IMR-90 (cell line): ENCODE measurements at regions not wholly inside any gene's neighbourhood (a gene's known extent, or its start where the extent isn't known, plus 50 kb on each side); places are given as distances from the start of the nearest gene placed in this dataset.

ENCODE experiments used
- ATAC-seq: fragments of 200-7000 bp; cut with Tn5 transposase; 2 replicates; pipeline ENCODE4 v1.9.1; 2020; ENCODE audit warnings: low read depth, mild to moderate bottlenecking, moderate library complexity
- BruUV-seq: library from RNA; stranded (reverse); fragments of 400-500 nt; replicated peaks from 2 replicates; lab custom pipeline; 2021; lab: Mats Ljungman, UMichigan
- CTCF ChIA-PET: fragments of 300-600 bp; formaldehyde crosslinking; extraction: SDS; loops from one replicate; lab custom pipeline; 2021; ENCODE audit warnings: antibody characterized with exemption; lab: Yijun Ruan, JAX
- POLR2A ChIA-PET: fragments of 300-600 bp; sonication (Branson Sonifier 250); formaldehyde crosslinking; loops from one replicate; lab custom pipeline; 2022; ENCODE audit warnings: antibody characterized with exemption; ENCODE audit not compliant: unreplicated experiment; lab: Charles Lee
- DNase-seq: peaks from one replicate; pipeline ENCODE4 v3.0.0; 2013
- H2AFZ ChIP-seq: replicated peaks from 2 replicates; pipeline ENCODE3; 2013; ENCODE audit warnings: low read length, mild to moderate bottlenecking; ENCODE audit not compliant: poor library complexity
- H2AK5ac ChIP-seq: 2 replicates; pipeline ENCODE4 v1.6.1; 2013; ENCODE audit warnings: low read depth, low read length, inconsistent platforms
- H2AK9ac ChIP-seq: replicated peaks from 2 replicates; pipeline ENCODE3; 2013; ENCODE audit warnings: mild to moderate bottlenecking, low read depth, low read length, moderate library complexity; ENCODE audit not compliant: poor library complexity
- H2BK120ac ChIP-seq: 2 replicates; pipeline ENCODE4 v1.6.1; 2013; ENCODE audit warnings: low read depth, low read length, inconsistent platforms
- H2BK15ac ChIP-seq: 3 replicates; pipeline ENCODE4 v1.6.1; 2013; ENCODE audit warnings: low read depth, low read length, inconsistent platforms
- H2BK20ac ChIP-seq: 2 replicates; pipeline ENCODE4 v1.6.1; 2013; ENCODE audit warnings: low read depth, mild to moderate bottlenecking, inconsistent platforms, low read length, moderate library complexity
- H2BK5ac ChIP-seq: 2 replicates; pipeline ENCODE4 v1.6.1; 2013; ENCODE audit warnings: mild to moderate bottlenecking, low read depth, low read length, inconsistent platforms; ENCODE audit not compliant: poor library complexity, severe bottlenecking
- H3K14ac ChIP-seq: replicated peaks from 2 replicates; pipeline ENCODE4 v1.6.1; 2013; ENCODE audit warnings: low read depth, low read length, inconsistent platforms
- H3K18ac ChIP-seq: 2 replicates; pipeline ENCODE4 v1.6.1; 2013; ENCODE audit warnings: low read depth, low read length, control low read depth
- H3K23ac ChIP-seq: 2 replicates; pipeline ENCODE4 v1.6.1; 2013; ENCODE audit warnings: low read depth, low read length, inconsistent platforms
- H3K27ac ChIP-seq: 2 replicates; pipeline ENCODE4 v1.5.1; 2013; ENCODE audit warnings: mild to moderate bottlenecking, control low read depth, low read length; ENCODE audit not compliant: insufficient read depth
- H3K27me3 ChIP-seq: 2 replicates; pipeline ENCODE4 v1.6.1; 2013; ENCODE audit warnings: low read length; ENCODE audit not compliant: control insufficient read depth, insufficient read depth
- H3K36me3 ChIP-seq: 2 replicates; pipeline ENCODE4 v1.6.1; 2013; ENCODE audit warnings: low read length, mixed read lengths; ENCODE audit not compliant: control insufficient read depth, insufficient read depth
- H3K4ac ChIP-seq: 2 replicates; pipeline ENCODE4 v1.6.1; 2013; ENCODE audit warnings: low read depth, low read length, inconsistent platforms
- H3K4me1 ChIP-seq: 2 replicates; pipeline ENCODE4 v1.6.1; 2013; ENCODE audit warnings: low read length, mixed read lengths; ENCODE audit not compliant: control insufficient read depth, insufficient read depth
- H3K4me2 ChIP-seq: 2 replicates; pipeline ENCODE4 v1.6.1; 2013; ENCODE audit warnings: low read depth, mild to moderate bottlenecking, control low read depth, low read length, moderate library complexity
- H3K4me3 ChIP-seq: 2 replicates; pipeline ENCODE4 v1.5.1; 2013; ENCODE audit warnings: low read depth, mild to moderate bottlenecking, control low read depth, low read length, moderate library complexity; ENCODE audit not compliant: insufficient read depth
- H3K56ac ChIP-seq: 2 replicates; pipeline ENCODE4 v1.6.1; 2013; ENCODE audit warnings: low read length, inconsistent platforms; ENCODE audit not compliant: insufficient read depth; ENCODE audit errors: extremely low read depth
- H3K79me1 ChIP-seq, 2 experiments: 2 replicates each; pipeline ENCODE4 v1.6.1; 2013; ENCODE audit warnings: low read length in 2 of 2, inconsistent platforms in 1 of 2, low read depth in 1 of 2
- H3K9ac ChIP-seq: 2 replicates; pipeline ENCODE4 v1.6.1; 2013; ENCODE audit warnings: low read depth, low read length, control low read depth
- H3K9me1 ChIP-seq: 2 replicates; pipeline ENCODE4 v1.6.1; 2013; ENCODE audit warnings: low read length, inconsistent platforms; ENCODE audit not compliant: insufficient read depth
- H3K9me3 ChIP-seq: 2 replicates; pipeline ENCODE4 v1.6.1; 2013; ENCODE audit warnings: low read length; ENCODE audit not compliant: control insufficient read depth, insufficient read depth
- H4K20me1 ChIP-seq: 2 replicates; pipeline ENCODE4 v1.6.1; 2013; ENCODE audit warnings: low read length, inconsistent platforms; ENCODE audit not compliant: insufficient read depth
- H4K5ac ChIP-seq: 2 replicates; pipeline ENCODE4 v1.6.1; 2013; ENCODE audit warnings: mild to moderate bottlenecking, low read depth, low read length, control low read depth
- H4K8ac ChIP-seq, 2 experiments: 2 replicates each; pipeline ENCODE4 v1.6.1; 2013; ENCODE audit warnings: low read depth in 2 of 2, low read length in 2 of 2, control low read depth in 1 of 2, inconsistent platforms in 1 of 2
- H4K91ac ChIP-seq: 2 replicates; pipeline ENCODE4 v1.6.1; 2013; ENCODE audit warnings: low read depth, low read length, inconsistent platforms; ENCODE audit not compliant: insufficient read depth
- CEBPB ChIP-seq: IDR thresholded peaks from 2 replicates; pipeline ENCODE4 v1.6.1; 2012; ENCODE audit warnings: low read depth, low read length, improper control_type of control experiment
- CHD1 ChIP-seq: IDR thresholded peaks from 2 replicates; pipeline ENCODE4 v1.6.1; 2012; ENCODE audit warnings: low read depth, low read length, improper control_type of control experiment
- CTCF ChIP-seq: conservative IDR thresholded peaks from 2 replicates; pipeline ENCODE4 v1.5.1; 2012; ENCODE audit warnings: mild to moderate bottlenecking, low read depth, low read length, improper control_type of control experiment
- ELK1 ChIP-seq: fragments of 150-350 bp; IDR thresholded peaks from 2 replicates; pipeline ENCODE4 v1.6.1; 2016; ENCODE audit warnings: low read depth, mild to moderate bottlenecking, low read length, moderate library complexity, borderline replicate concordance
- FOS ChIP-seq: fragments of 150-350 bp; IDR thresholded peaks from 2 replicates; pipeline ENCODE4 v1.6.1; 2016; ENCODE audit warnings: low read depth, low read length
- MAFK ChIP-seq: IDR thresholded peaks from 2 replicates; pipeline ENCODE4 v1.6.1; 2012; ENCODE audit warnings: low read depth, low read length, improper control_type of control experiment
- MAZ ChIP-seq: IDR thresholded peaks from 2 replicates; pipeline ENCODE4 v1.6.1; 2012; ENCODE audit warnings: low read depth, mild to moderate bottlenecking, low read length, improper control_type of control experiment, moderate library complexity, borderline replicate concordance
- MXI1 ChIP-seq: IDR thresholded peaks from 2 replicates; pipeline ENCODE4 v1.6.1; 2012; ENCODE audit warnings: low read depth, mild to moderate bottlenecking, low read length, moderate library complexity, borderline replicate concordance
- RAD21 ChIP-seq: IDR thresholded peaks from 2 replicates; pipeline ENCODE4 v1.6.1; 2012; ENCODE audit warnings: low read length, improper control_type of control experiment
- RFX5 ChIP-seq: IDR thresholded peaks from 2 replicates; pipeline ENCODE4 v1.8.0; 2012; ENCODE audit warnings: low read depth, mild to moderate bottlenecking, low read length, moderate library complexity
- SMC3 ChIP-seq: fragments of 150-350 bp; IDR thresholded peaks from 2 replicates; pipeline ENCODE4 v1.6.1; 2016; ENCODE audit warnings: low read depth, mild to moderate bottlenecking, antibody characterized with exemption, low read length, moderate library complexity
- USF2 ChIP-seq: fragments of 150-350 bp; IDR thresholded peaks from 2 replicates; pipeline ENCODE4 v1.6.1; 2017; ENCODE audit warnings: mild to moderate bottlenecking, antibody characterized with exemption, low read length, low read depth
- WGBS, 2 experiments: methylation state at CpG; one replicate each; pipeline versions ENCODE4 v1.1.5 to v1.1.7; 2013; ENCODE audit warnings: missing lambda C conversion rate in 2 of 2; ENCODE audit not compliant: insufficient read length in 1 of 2; ENCODE audit errors: extremely low coverage in 2 of 2; 5-methylcytosine and 5-hydroxymethylcytosine counted together
- dilution Hi-C: fragments of 300-500 bp; cut with HindIII; formaldehyde crosslinking; loops from one replicate; pipeline ENCODE4 v1.14.3; 2018; ENCODE audit warnings: low sequenced_read_pairs; ENCODE audit not compliant: unreplicated experiment
- in situ Hi-C: fragments of 300-500 bp; cut with MboI; formaldehyde crosslinking; loops from 3 replicates; pipeline ENCODE4 v1.14.3; 2019; ENCODE audit warnings: low sequenced_read_pairs, inconsistent platforms, mixed read lengths
- intact Hi-C: fragments of 100-400 bp; cut with micrococcal nuclease; formaldehyde crosslinking; loops from 2 replicates; pipeline ENCODE4 v1.10.0; 2022

- Histone ChIP-seq H3K4ac (no peak overlapping the region), H3K56ac (no peak overlapping the region), H2AK5ac (no peak overlapping the region), H4K8ac (no peak overlapping the region), H3K27ac (no peak overlapping the region), H3K9ac (no peak overlapping the region), H2AK9ac (no peak overlapping the region), H3K9me3 (peaks cover 5% of the 10 kb centered on the region), H2BK120ac (no peak overlapping the region), H2BK15ac (no peak overlapping the region), H3K23ac (no peak overlapping the region), H3K27me3 (no peaks in the 10 kb centered on the region), H2BK5ac (no peak overlapping the region), H3K4me1 (no peaks in the 10 kb centered on the region), H2AFZ (no peak overlapping the region), H3K18ac (no peak overlapping the region), H3K14ac (no peak overlapping the region), H4K20me1 (no peaks in the 10 kb centered on the region), H2BK20ac (no peak overlapping the region), H4K5ac (no peak overlapping the region), H3K36me3 (no peaks in the 10 kb centered on the region), H4K91ac (no peak overlapping the region), H3K79me1 (no peaks in the 10 kb centered on the region), H3K9me1 (no peaks in the 10 kb centered on the region), H3K4me3 (no peak overlapping the region), H3K4me2 (no peak overlapping the region)
- no TSS peak for BruUV-seq
- no CpG with 5 or more reads among the region's 5 CpGs for WGBS, 2 experiments
- dilution Hi-C loops (no loop called here), intact Hi-C loops (no loop called here), in situ Hi-C loops (no loop called here)
- no peak for TF ChIP-seq SMC3
- no peak for TF ChIP-seq ELK1
- TF ChIP-seq MAZ: no peak
- no peak for TF ChIP-seq RAD21
- no peak for TF ChIP-seq MAFK
- no peak for TF ChIP-seq RFX5
- TF ChIP-seq FOS: no peak
- TF ChIP-seq CEBPB: no peak
- TF ChIP-seq USF2: no peak
- TF ChIP-seq CTCF: no peak
- no peak for TF ChIP-seq MXI1
- TF ChIP-seq CHD1: no peak
- ATAC-seq: no peak
- POLR2A ChIA-PET: no interaction called here
- no peak for DNase-seq
- CTCF ChIA-PET: no interaction called here
These were observed 258.1 kb upstream of the VCX3A start for GRCh38 chrX:6793000-6793399.
